UCSD-AML1 (cell line): ENCODE measurements at regions not wholly inside any gene's neighbourhood (a gene's known extent, or its start where the extent isn't known, plus 50 kb on each side); places are given as distances from the start of the nearest gene placed in this dataset.

Experiments
- DNase-seq: peaks from one replicate; lab custom pipeline; 2025; ENCODE audit not compliant: unreplicated experiment; lab: John Stamatoyannopoulos, UW

DNA sequence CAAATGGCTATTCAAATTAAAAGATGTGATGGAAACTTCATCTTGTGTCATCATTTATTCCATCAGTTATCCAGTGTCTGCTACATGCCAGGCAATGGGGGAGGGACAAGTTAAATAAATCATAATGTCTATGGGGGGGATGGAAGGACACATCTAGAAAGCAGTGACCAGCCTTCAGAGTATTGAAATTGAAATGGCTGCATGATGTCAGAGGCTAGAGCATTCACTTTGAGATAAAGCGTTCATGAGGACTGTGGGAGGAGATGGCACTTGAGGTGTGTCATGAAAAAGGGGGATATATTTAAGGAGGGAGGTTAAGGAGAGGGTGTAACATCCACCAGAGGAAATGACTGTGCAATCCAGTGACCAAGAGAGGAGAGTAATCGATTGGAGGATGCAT lies 50.6 kb downstream of the SLIT2 start:
- DNase-seq = no peak

DNA sequence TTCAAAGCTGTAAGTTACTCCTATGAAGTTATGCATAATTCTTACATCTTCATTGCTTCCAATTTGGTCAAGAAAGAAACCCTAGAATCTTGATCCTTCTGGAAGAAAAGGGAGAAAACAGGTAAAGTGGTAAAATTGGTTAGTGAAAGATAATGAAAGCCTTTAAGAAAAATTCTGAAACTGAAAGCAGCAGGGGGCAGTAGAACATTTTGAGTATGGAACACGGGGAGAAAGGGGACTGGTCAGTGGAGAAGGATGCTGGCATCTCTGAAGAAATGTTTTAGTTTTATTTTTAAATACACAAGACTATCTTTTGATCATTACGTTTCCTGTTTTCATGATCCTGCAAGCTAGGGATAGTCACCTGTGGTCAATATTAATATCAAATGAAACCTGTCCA lies 54.3 kb downstream of the SLIT2 start:
- DNase-seq = no peak

DNA sequence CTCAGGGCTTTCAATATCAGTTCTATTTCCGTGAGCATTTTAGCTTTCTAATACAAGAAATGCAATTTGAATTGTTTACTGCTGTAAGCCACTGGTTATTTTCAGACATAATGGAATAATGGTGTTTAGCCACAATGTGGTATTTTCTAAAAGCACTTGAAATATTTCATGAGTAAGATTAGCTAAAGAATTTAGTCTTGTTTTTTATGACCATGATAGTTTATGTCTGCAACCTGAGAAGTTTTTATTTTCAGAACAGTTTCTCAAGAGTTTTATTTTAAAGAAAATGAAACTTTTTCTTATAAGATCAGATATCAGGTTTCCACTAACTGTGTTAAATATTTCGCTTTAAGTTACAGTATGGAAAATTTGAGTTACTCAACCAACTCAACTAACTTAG lies 60.2 kb downstream of the SLIT2 start:
- DNase-seq = no peak

DNA sequence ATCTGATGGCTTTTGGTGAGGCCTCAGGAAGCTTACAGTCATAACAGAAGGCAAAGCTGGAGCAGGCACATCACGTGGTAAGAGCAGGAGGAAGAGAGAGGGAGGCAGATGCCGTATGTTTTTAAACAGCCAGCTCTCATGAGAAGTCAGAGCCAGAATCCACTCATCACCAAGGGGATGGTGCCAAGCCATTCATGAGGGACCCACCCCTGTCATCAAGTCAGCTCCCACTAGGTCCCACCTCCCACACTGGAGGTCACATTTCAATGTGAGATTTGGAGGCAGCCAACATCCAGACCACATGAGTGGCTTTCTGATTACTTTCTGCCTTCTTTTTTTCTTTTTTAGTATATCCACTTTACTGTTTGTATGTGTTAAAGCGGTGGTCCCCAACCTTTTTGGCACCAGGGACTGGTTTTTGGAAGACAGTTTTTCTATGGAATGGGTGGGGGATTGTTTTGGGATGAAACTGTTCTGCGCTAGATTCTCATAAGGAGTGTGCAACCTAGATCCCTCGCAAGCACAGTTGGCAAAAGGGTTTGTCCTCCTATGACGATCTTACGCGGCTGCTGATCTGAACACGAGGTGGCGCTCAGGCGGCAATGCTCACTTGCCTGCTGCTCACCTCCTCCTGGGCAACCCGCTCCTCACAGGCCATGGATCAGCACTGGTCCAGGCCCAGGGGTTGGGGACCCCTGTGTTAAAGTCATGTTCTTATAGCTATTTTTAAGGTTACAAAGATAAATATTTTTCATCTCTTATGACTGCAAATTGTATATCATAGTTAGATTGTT lies 61.7 kb downstream of the SLIT2 start:
- no peak for DNase-seq

DNA sequence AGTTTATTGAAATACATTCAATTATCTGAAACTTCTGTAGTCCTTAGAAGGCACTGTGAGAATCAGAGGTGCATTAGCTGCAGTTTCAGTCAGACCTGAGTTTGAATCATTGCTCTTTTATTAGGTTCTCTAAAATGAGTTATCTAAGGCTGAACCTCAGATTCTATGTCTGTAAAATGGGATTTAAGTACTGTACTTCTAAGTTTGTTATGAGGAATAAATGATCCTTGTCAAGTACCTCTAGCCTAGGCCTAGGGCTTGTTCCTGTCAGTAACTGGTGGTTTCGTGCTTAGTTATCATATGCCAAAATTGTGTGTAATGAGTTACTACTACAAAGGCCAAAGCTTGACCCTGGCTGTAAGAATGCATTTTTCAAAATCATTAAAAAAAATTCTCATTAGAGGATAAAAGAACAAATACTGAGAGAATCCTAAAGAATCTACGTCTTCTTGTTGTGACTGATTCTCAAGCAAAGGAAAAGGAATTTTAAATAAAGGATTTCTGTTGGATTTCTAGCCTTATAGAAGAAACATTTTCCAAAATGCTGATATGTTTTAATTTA lies 65.8 kb downstream of the SLIT2 start:
- no peak for DNase-seq

DNA sequence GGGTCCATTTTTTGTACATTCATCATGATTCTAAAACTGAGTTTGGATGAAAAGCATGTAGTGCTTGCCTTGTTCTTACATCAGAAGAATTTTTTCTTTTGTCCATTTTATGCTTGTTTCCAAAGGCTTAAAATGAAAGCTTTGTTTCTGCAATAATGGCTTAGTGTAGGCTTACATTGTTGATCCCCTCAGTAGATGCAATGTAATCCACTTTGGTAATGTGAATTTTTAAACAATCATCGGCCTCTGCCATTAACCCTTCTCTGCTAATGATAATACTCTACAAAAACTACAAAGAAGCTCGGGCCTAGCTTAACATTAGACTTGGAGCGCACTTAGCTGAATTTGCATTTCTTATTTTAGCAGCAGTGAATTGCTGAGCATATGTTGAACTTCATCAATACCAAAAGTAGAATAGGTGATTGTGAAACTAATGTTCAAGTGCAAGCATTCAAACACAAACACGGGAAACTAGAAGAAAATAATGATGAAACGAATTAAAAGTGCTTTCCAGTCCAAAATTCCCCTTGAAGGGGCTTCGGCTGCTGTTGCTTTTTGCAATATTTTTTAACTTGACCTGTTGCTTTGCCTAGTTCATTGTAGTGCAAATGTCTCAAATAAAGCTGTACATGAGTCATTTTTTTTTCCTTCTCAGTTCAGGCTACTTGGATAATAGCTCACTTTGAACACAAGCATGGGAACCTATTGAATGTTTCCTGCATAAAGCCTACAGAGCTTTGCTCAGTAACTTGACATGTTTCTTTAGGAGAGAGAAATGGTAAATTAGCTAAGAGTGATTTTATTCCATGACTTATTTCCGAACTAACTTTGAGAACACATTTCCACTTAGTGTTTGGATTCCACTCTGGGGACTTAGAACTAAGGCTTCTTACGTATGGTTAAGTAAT lies 66.5 kb downstream of the SLIT2 start:
- no peak for DNase-seq

DNA sequence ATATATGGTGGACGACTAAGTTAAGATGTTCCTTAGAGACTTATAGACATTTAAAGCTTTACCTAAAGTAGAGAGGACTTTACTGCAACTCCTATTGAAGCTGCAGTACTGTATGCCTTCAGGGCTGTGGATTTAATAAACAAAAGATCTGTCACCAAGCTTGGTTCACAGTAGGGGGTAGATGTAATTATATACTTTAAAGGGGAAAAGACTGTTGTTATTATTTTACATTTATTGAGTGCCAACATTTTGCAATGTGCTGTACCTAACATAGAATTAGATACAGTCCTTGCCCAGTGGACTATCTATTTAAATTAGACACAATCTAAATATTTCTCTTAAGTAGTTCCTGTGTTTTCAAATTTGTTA lies 67.2 kb downstream of the SLIT2 start:
- no peak for DNase-seq

DNA sequence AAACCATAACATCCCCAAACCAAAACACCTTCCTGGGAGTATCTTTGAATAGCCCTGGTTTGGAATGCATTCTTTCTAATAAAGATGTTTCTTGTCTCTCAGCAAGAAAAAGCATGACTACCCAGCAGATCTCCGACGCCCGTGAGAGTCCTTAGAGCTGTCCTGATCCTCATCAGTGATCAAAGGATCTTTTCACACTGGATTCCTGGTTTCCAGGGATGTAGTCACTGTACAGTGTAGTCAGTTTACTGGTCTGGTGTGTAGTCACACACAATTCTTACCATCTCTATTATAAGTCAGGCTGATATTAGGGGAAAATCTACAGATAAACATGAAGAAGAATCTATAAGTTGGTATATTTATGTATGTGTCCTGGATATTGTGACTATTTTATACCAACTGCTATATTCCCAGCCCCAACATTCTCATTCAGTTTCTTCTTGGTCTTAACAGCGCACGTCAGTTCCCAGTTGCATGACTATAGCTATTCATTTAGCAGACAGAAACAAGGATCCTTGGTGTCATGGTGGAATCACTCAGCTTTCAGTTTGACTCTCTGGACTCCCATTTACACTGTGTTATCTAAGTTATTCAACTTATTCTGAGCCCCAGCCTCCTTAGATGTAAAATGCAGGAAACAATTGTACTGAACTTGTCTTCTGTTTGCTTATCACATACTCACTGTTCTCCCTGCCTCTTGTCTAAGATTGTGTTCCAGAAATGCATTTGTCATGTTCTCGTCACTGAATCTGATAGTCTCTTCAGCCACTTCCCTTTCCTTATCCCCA lies 68.3 kb downstream of the SLIT2 start:
- DNase-seq = no peak

DNA sequence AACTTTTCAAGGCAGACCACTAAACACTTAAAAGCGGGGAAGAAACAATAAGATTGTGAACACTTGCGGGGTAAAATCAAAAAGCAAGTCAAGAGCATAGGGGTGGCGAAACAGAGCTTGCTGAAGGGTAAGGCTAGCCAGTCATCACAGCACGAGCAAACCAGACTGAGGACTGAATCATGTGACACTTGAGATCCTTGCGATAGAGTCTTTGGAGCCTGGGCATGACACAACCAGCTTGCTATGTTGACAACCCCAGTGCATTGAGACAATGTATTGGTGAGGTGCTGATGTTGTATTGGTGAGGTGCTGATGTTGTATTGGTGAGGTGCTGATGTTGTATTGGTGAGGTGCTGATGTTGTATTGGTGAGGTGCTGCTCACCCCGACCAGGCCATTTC lies 72.3 kb downstream of the SLIT2 start:
- DNase-seq = no peak

DNA sequence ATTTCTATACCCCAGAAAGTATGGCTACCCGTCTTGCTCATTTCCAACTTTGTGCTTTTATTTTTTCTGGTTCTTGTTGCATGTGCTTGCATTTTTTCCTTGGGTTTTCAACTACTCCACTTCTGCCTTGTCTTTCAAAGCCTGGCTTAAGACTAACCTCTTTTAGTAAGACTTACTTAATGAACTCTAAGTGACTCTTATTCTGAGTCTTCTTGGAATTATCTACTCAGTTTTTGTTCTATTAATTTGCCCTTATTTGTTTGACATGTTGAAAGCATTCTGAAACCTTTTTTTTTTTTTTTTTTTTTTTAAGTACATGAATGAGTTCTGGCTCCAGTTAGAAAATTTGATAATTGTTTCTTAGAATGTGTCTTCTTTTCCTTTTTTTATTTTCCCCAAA lies 74.8 kb downstream of the SLIT2 start:
- DNase-seq = no peak

DNA sequence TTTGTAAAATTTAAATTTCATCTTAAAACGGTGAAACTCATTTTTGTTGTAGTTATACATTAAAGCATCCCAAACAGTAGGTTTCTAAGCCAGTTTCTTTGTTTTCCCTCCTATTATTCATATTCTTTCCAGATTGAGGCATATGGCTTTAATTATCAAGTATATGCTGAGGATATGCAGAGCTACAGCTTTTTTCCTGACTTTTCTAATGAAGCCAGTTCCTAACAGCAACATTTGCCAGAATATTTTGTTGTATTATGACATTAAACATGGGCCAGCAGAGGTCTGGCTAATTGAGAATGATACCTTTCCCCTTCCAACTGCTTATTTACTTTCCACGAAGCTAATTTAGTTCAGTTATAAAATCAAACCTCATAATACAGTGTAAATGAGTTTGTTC lies 75.3 kb downstream of the SLIT2 start:
- DNase-seq = no peak

DNA sequence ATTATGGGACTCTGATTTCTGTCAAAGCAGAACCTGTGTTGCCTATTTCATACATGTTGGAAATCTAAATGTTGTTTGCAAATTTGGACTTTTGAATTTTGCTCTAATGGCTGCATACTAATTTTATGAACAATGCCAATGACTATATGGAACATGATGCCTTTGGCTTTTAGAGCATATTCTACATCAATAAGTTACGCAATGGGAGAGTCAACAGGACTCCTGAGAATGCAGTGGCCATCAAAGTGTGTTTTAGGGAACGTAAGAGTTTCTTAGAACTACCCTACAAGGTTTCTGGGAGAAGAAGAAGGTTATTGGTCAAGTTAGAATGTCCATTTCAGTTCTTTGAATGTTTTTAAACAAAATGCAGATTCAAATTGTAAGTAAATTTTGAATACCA lies 76.1 kb downstream of the SLIT2 start:
- no peak for DNase-seq

DNA sequence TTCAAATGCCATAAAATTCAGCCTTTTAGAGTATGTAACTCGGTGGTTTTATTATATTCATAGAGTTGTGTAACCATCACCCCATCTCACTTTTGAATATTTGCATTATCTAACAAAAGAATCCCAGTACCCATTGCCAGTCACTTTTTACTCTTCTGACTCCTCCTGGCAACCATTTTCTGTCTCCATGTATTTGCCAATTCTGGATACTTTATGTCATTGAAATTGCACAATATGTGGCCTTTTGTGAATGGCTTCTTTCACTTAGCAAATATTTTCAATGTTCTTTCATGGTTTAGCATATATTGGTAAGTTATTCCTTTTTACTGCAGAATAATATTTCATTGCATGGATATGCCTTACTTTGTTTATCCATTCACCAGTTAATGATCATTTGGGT lies 79.9 kb downstream of the SLIT2 start:
- DNase-seq = no peak

DNA sequence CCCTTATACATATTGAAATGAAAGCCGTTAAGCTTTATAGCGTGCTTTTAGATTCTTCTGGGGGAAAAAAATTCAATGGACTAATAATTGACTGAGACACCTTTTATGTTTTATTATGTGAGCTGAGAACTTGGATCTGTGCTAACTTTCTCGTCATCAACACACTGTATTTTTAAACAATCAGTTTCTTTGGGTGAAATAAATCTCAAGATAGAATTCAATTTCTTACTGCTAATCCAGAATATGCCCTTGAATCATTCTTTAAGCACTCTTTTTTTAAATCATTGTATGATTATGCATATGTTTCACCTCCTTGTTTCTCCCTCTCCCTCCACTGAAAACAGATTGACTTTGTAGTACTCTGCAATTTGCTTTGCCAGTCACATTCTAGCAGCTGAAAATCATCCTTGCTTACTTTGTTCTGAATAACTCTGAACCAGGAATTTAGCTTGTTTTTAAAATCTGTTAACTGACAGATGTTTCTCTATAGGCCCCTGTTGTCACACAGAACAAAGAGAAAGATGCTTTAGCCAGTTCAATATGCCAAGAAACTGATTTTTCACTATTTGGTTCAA lies 81.5 kb downstream of the SLIT2 start:
- no peak for DNase-seq

DNA sequence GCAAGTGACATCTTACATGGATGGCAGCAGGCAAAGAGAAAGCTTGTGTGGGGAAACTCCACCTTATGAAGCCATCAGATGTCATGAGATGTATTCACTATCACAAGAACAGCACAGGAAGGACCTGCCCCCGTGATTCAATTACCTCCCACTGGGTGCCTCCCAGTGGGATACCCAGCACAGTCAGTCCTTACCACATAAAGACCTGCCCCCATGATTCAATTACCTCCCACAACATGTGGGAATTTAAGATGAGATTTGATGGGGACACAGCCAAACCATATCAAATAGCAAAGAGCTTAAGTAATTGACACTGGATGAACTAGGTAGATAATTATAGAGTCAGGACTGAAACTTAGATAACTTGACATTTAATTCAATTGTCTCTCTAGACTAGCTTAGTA lies 85.6 kb downstream of the SLIT2 start:
- no peak for DNase-seq

DNA sequence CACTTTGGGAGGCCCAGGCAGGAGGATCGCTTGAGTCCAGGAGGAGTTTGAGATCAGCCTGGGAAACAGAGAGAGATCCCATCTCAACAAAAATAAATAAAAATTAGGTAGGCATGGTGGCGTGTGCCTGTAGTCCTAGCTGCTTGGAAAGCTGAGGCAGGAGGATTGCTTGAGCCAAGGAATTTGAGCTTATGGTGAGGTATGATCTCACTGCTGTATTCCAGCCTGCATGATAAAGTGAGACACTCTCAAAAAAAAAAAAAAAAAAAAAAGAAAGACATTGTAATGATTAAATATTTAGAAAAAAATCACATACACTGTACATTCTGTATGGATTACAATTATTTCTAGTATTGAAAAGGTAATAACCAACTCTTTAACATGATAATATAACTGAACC lies 87.1 kb downstream of the SLIT2 start:
- DNase-seq = no peak

DNA sequence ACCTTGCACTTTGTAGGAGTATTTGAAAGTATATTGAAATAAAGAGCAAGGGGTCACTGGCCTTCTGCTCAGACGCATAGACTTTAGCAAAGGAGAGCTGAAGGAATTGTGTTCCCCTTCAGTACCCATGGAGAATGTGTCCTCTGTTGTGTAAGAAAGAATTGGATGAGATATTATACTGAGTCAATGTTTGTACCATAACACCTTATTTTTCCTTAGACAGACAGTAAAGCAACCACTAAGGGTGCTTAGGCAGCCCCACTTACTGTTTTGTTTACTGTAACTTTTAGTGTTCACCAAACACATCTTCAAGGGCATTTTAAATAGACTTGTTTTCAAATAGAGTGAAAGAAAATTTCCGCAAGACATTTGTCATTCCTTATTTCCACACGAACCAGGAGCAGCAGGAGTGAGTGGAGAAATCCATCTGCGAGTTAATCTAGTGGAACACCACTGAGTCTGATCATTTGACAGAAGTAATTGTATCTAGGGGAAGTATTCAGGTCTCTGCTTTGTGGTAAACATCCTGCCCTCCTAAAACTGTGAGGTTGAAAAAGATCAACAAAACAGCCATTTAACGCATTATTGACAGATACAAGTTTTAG lies 89.5 kb downstream of the SLIT2 start:
- no peak for DNase-seq

DNA sequence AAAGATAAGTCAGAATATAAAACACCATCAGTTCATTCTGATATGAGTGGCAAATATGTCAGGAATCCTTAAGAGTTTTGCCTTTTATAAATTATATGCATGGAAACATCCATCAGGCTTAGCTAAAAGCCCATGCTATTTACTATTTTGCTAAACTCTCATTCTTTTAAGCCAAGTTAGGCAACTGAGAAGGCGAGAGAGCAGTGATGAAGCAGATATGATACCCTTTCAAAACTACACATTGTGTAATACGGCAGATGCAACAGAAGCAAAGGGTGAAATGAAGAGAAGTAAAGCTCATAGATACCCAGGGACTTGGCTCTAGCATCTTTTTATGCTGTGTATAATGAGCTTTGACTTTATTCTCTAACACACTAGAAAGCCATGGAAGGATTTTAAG lies 95.8 kb downstream of the SLIT2 start:
- no peak for DNase-seq

DNA sequence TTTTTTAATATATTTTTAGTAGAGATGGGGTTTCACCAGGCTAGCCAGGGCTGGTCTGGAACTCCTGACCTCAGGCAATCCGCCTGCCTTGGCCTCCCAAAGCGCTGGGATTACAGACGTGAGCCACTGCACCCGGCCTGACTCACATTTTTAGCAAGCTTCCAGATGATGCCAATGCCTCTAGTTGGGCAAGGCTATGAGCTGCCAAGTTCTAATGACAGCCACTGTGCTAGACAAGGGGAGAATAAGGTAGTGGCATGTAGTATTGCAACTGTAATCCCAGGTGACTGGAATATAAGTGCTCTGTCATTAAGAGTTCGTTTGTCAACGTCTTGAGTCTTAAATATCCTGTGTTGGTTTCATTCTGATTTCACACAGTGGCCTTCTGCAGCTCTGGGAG lies 96.7 kb downstream of the SLIT2 start:
- no peak for DNase-seq

DNA sequence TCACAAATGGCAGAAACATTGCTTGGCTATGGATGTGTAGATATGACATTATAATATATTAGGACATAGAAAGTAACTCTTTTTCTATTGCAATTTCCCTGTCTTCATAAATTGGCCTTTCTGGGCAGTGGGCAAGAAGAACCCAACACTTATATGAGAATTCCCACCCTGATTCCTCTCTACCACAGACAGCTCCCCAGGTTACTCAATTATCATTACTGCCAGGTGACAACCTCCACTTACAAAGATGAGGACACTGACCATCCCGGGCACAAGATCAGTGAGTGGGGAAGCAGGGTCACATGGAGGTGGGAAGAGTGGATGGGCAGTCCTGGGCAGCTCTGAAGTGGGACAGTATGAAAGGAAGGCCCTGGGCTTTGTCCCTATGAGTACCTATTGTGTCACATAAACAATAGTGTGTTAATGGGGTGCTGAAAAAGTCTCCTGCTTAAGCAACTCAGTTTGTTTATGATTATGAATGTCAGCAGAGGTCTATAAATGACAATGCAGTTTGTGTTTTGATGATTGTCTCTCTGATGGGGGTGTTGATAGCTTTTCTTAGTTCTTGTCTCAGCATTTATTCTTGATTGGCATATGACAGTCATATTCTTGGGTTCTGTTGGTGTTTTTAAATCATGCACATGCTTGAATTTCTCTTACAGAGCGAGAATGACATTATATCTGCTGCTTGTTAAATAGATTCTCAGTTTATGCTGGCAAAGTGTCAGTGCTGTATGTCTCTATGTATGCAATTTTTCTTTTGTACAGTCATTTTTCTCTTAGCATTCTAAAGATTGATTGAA lies 99.9 kb downstream of the SLIT2 start:
- no peak for DNase-seq
